Gastroesophageal sphincter (tissue), 3 donors: ENCODE measurements at regions not wholly inside any gene's neighbourhood (a gene's known extent, or its start where the extent isn't known, plus 50 kb on each side); places are given as distances from the start of the nearest gene placed in this dataset.

Experiments used
- CTCF ChIP-seq, 4 experiments: fragments of 200-600 bp in 2 of 4; fragments of 450-650 bp in 2 of 4; sonication (generic) in 1 of 4; IDR thresholded peaks; one replicate each; pipeline ENCODE4 v1.5.1; 2017 to 2019; ENCODE audit warnings: antibody characterized with exemption in 4 of 4, mild to moderate bottlenecking in 2 of 4, moderate library complexity in 2 of 4
- POLR2A ChIP-seq, 2 donors: fragments of 450-650 bp; IDR thresholded peaks; one replicate each; pipeline ENCODE4 v1.6.1; 2017; ENCODE audit warnings: antibody characterized with exemption in 2 of 2, mild to moderate bottlenecking in 2 of 2, moderate library complexity in 1 of 2
- POLR2AphosphoS5 ChIP-seq: sonication (generic); formaldehyde crosslinking; IDR thresholded peaks from one replicate; pipeline ENCODE4 v1.6.1; 2017; ENCODE audit warnings: antibody characterized with exemption

GRCh38 chr10:107583974-107584373 lies 419.5 kb upstream of the SORCS1 start:
- TF ChIP-seq CTCF (IDR thresholded peaks at IDR 0.05), result no peak
- TF ChIP-seq POLR2A (IDR thresholded peaks at IDR 0.05), result no peak
- TF ChIP-seq POLR2AphosphoS5, result no peak
